ENCODE measurements at regions not wholly inside any gene's neighbourhood (a gene's known extent, or its start where the extent isn't known, plus 50 kb on each side); places are given as distances from the start of the nearest gene placed in this dataset.

GRCh38 chr3:24566927-24567326 lies 72.3 kb upstream of the THRB start:
- TF ChIP-seq CTCF (IDR thresholded peaks at IDR 0.05): no peak
- no peak for TF ChIP-seq POLR2A (IDR thresholded peaks at IDR 0.05)
